A172 (cell line): ENCODE measurements at regions not wholly inside any gene's neighbourhood (a gene's known extent, or its start where the extent isn't known, plus 50 kb on each side); places are given as distances from the start of the nearest gene placed in this dataset.

Source experiments
- DNase-seq: peaks from one replicate; pipeline ENCODE4 v3.0.0-alpha.2; 2015; ENCODE audit warnings: low spot score

- no peak for DNase-seq
Measured at GRCh38 chr14:98226411-98226810, 1045.6 kb downstream of the BCL11B start.

GRCh38 chr14:98227000-98227726 lies 1044.8 kb downstream of the BCL11B start:
- no peak for DNase-seq

- DNase-seq, result no peak
Measured at GRCh38 chr14:98227727-98228111, 1044.3 kb downstream of the BCL11B start.

- DNase-seq, result no peak
Measured at GRCh38 chr14:98229656-98230366, 1042.2 kb downstream of the BCL11B start.

- DNase-seq, result no peak
Measured at GRCh38 chr14:98230411-98230810, 1041.6 kb downstream of the BCL11B start.

GRCh38 chr14:98231210-98231609 lies 1040.8 kb downstream of the BCL11B start:
- DNase-seq, result no peak

- DNase-seq, result no peak
Measured at GRCh38 chr14:98233656-98234055, 1038.3 kb downstream of the BCL11B start.

- no peak for DNase-seq
Measured at GRCh38 chr14:98234208-98234607, 1037.8 kb downstream of the BCL11B start.

GRCh38 chr14:98236314-98236713 lies 1035.7 kb downstream of the BCL11B start:
- DNase-seq, result no peak

GRCh38 chr14:98237939-98238338 lies 1034.1 kb downstream of the BCL11B start:
- no peak for DNase-seq

- no peak for DNase-seq
Measured at GRCh38 chr14:98240376-98240775, 1031.6 kb downstream of the BCL11B start.

- DNase-seq, result no peak
Measured at GRCh38 chr14:98242903-98243302, 1029.1 kb downstream of the BCL11B start.

- DNase-seq, result no peak
Measured at GRCh38 chr14:98243332-98243731, 1028.7 kb downstream of the BCL11B start.

GRCh38 chr14:98244162-98244948 lies 1027.6 kb downstream of the BCL11B start:
- no peak for DNase-seq

GRCh38 chr14:98244966-98245569 lies 1026.9 kb downstream of the BCL11B start:
- no peak for DNase-seq

- no peak for DNase-seq
Measured at GRCh38 chr14:98249057-98249456, 1022.9 kb downstream of the BCL11B start.

GRCh38 chr14:98249476-98249875 lies 1022.5 kb downstream of the BCL11B start:
- no peak for DNase-seq

GRCh38 chr14:98252820-98253219 lies 1019.2 kb downstream of the BCL11B start:
- DNase-seq, result no peak

GRCh38 chr14:98259881-98260280 lies 1012.1 kb downstream of the BCL11B start:
- no peak for DNase-seq

- no peak for DNase-seq
Measured at GRCh38 chr14:98262566-98262965, 1009.4 kb downstream of the BCL11B start.

- no peak for DNase-seq
Measured at GRCh38 chr14:98269533-98269932, 1002.5 kb downstream of the BCL11B start.

- no peak for DNase-seq
Measured at GRCh38 chr14:98270201-98270600, 1001.8 kb downstream of the BCL11B start.
